ENCODE measurements at regions not wholly inside any gene's neighbourhood (a gene's known extent, or its start where the extent isn't known, plus 50 kb on each side); places are given as distances from the start of the nearest gene placed in this dataset.
A peak's percentile ranks its signal among the peaks of the same experiment; 100 is the strongest.

GRCh38 chr3:23751212-23751723, 54.5 kb upstream of the UBE2E1 start:
- H3K4me3 ChIP-seq (ENCODE audit: low read depth in 1 of 5, low read length in 5 of 5): peak overlapping the region in 1 of 5 donors; percentile 3
- H3K27ac ChIP-seq (ENCODE audit: low read depth, low read length): no peak overlapping the region
- H3K36me3 ChIP-seq (ENCODE audit: control insufficient read depth in 5 of 5, insufficient read depth in 5 of 5, low read length in 5 of 5): no peaks in the 10 kb centered on the region
- H3K4me1 ChIP-seq (ENCODE audit: control insufficient read depth in 5 of 5, insufficient read depth in 5 of 5, low read length in 5 of 5): peaks cover 8 to 30% (median 20%) of the 10 kb centered on the region in 5 donors
- no peak overlapping the region for H3K9ac ChIP-seq (ENCODE audit: low read length in 5 of 5)
- no peaks in the 10 kb centered on the region for H3K27me3 ChIP-seq (ENCODE audit: control insufficient read depth in 5 of 5, insufficient read depth in 4 of 5, low read length in 5 of 5)
- no peaks in the 10 kb centered on the region for H3K9me3 ChIP-seq (ENCODE audit: control insufficient read depth in 5 of 5, low read length in 5 of 5)

- H3K9ac ChIP-seq (ENCODE audit: low read length in 5 of 5): no peak overlapping the region
- H3K4me3 ChIP-seq (ENCODE audit: low read depth in 1 of 5, low read length in 5 of 5): no peak overlapping the region
- no peaks in the 10 kb centered on the region for H3K27me3 ChIP-seq (ENCODE audit: control insufficient read depth in 5 of 5, insufficient read depth in 4 of 5, low read length in 5 of 5)
- H3K27ac ChIP-seq (ENCODE audit: low read depth, low read length): no peak overlapping the region
- peaks cover 8 to 26% (median 19%) of the 10 kb centered on the region in 5 donors for H3K4me1 ChIP-seq (ENCODE audit: control insufficient read depth in 5 of 5, insufficient read depth in 5 of 5, low read length in 5 of 5)
- H3K36me3 ChIP-seq (ENCODE audit: control insufficient read depth in 5 of 5, insufficient read depth in 5 of 5, low read length in 5 of 5): no peaks in the 10 kb centered on the region
- no peaks in the 10 kb centered on the region for H3K9me3 ChIP-seq (ENCODE audit: control insufficient read depth in 5 of 5, low read length in 5 of 5)
Observed at GRCh38 chr3:23752126-23752525, 53.6 kb upstream of the UBE2E1 start.

- no peaks in the 10 kb centered on the region for H3K9me3 ChIP-seq (ENCODE audit: control insufficient read depth in 5 of 5, low read length in 5 of 5)
- H3K4me3 ChIP-seq (ENCODE audit: low read depth in 1 of 5, low read length in 5 of 5): no peak overlapping the region
- H3K36me3 ChIP-seq (ENCODE audit: control insufficient read depth in 5 of 5, insufficient read depth in 5 of 5, low read length in 5 of 5): no peaks in the 10 kb centered on the region
- no peak overlapping the region for H3K9ac ChIP-seq (ENCODE audit: low read length in 5 of 5)
- no peaks in the 10 kb centered on the region for H3K27me3 ChIP-seq (ENCODE audit: control insufficient read depth in 5 of 5, insufficient read depth in 4 of 5, low read length in 5 of 5)
- no peak overlapping the region for H3K27ac ChIP-seq (ENCODE audit: low read depth, low read length)
- H3K4me1 ChIP-seq (ENCODE audit: control insufficient read depth in 5 of 5, insufficient read depth in 5 of 5, low read length in 5 of 5): peaks cover 2 to 19% (median 12%) of the 10 kb centered on the region in 5 donors
Observed at GRCh38 chr3:23754215-23754614, 51.5 kb upstream of the UBE2E1 start.

All from subcutaneous abdominal adipose tissue (tissue), 5 donors.